Heart right ventricle (tissue), 16 donors: ENCODE measurements at regions not wholly inside any gene's neighbourhood (a gene's known extent, or its start where the extent isn't known, plus 50 kb on each side); places are given as distances from the start of the nearest gene placed in this dataset.

Experiments used
- ATAC-seq, 8 donors: fragments of 200-7000 bp; cut with Tn5 transposase; one replicate each; pipeline ENCODE4 v1.9.1; 2020; ENCODE audit warnings: mild to moderate bottlenecking in 8 of 8, moderate library complexity in 8 of 8, moderate number of reproducible peaks in 1 of 8
- DNase-seq, 2 donors: peaks; one replicate each; pipeline ENCODE4 v3.0.0-alpha.2; 2020
- H3K27ac ChIP-seq, 10 donors: fragments of 200-600 bp; sonication (generic) in 2 of 10; one replicate each; pipeline versions ENCODE4 v1.5.0 to v1.8.0; 2020 to 2022; ENCODE audit warnings: mild to moderate bottlenecking in 3 of 10
- H3K27me3 ChIP-seq, 7 donors: fragments of 200-600 bp; one replicate each; pipeline ENCODE4 v1.8.0; 2021 to 2022; ENCODE audit warnings: mild to moderate bottlenecking in 2 of 7
- H3K36me3 ChIP-seq, 9 donors: fragments of 200-600 bp; sonication (generic) in 1 of 9; one replicate each; pipeline versions ENCODE4 v1.5.0 to v1.8.0; 2020 to 2022; ENCODE audit warnings: mild to moderate bottlenecking in 2 of 9
- H3K4me1 ChIP-seq, 9 donors: fragments of 200-600 bp; sonication (generic) in 1 of 9; one replicate each; pipeline versions ENCODE4 v1.5.0 to v1.8.0; 2020 to 2022; ENCODE audit warnings: mild to moderate bottlenecking in 4 of 9
- H3K4me3 ChIP-seq, 10 donors: fragments of 200-600 bp; sonication (generic) in 2 of 10; one replicate each; pipeline versions ENCODE4 v1.5.0 to v1.8.0; 2020 to 2022; ENCODE audit warnings: mild to moderate bottlenecking in 7 of 10, moderate library complexity in 2 of 10
- H3K9me3 ChIP-seq, 11 donors: fragments of 200-600 bp in 10 of 11; sonication (generic) in 2 of 11; one replicate each; pipeline versions ENCODE4 v1.5.0 to v1.8.0; 2013 to 2022; ENCODE audit warnings: mild to moderate bottlenecking in 2 of 11, control low read depth in 1 of 11, moderate library complexity in 1 of 11
- CTCF ChIP-seq, 9 donors: fragments of 200-600 bp; sonication (generic) in 2 of 9; IDR thresholded peaks; one replicate each; pipeline versions ENCODE4 v1.5.0 to v1.8.0; 2021 to 2022; ENCODE audit warnings: antibody characterized with exemption in 9 of 9, mild to moderate bottlenecking in 5 of 9, moderate library complexity in 1 of 9
- WGBS, 2 donors: extraction: QIAGEN DNeasy Blood & Tissue Kit; methylation state at CpG; one replicate each; pipeline ENCODE4 v1.1.7; 2013; ENCODE audit warnings: inconsistent platforms in 1 of 2; 5-methylcytosine and 5-hydroxymethylcytosine counted together
- intact Hi-C, 10 donors: fragments of 100-400 bp; cut with DNase I; formaldehyde crosslinking; loops; one replicate each; pipeline versions ENCODE4 v1.11.1 to v1.14.2; 2022
- donor health status: Arrhythmogenic right ventricular cardiomyopathy.
- donor health status: ischemic (EF 13 %, LVEDD 7.1; RV severe dilation, severe dysfunction).
- donor health status: healthy with polysubstance abuse.
- donor health status: DM: no; HTN: yes; CAD: no.
- donor health status: DM: no; HTN: no; CAD: no.
- donor health status: ischemic (EF 25% LVEDD 6.9; RV normal size, moderate dysfunction).
- donor health status: ischemic (EF 25% LVEDD 5.7; RV mildly dilated, moderate dysfunction).
- donor health status: healthy.
- donor health status: DM: yes; HTN: yes; CAD: no.
- donor health status: Ischemic cardiomyopathy.
- donor health status: ischemic (EF 35%, LVEDD 5.7; RV mildly dilated, moderate dysfunction).
- donor health status: nonischemic (EF 11% LVEDD 7.7; RV severe dilation, severe dysfunction).
- donor health status: DM: yes; HTN: yes; CAD: no.
- donor health status: PGD.
- donor health status: ischemic (EF 29% LVEDD 5.4; RV normal size, mild dysfunction).
- donor health status: nonischemic (EF 23%, LVEDD 6.1; RV moderate dilation, normal function).

GRCh38 chr4:156661555-156661954, 310.0 kb downstream of the PDGFC start:
- Histone ChIP-seq H3K9me3 (no peaks in the 10 kb centered on the region), H3K27me3 (no peaks in the 10 kb centered on the region), H3K27ac (no peak overlapping the region), H3K4me1 (no peaks in the 10 kb centered on the region), H3K36me3 (no peaks in the 10 kb centered on the region), H3K4me3 (no peak overlapping the region)
- intact Hi-C loops, result no loop called here
- 72 to 82% methylated on average over 1 of the region's 1 CpG for WGBS, 2 donors
- no peak for DNase-seq
- ATAC-seq, result no peak
- no peak for TF ChIP-seq CTCF (IDR thresholded peaks at IDR 0.05)

DNA sequence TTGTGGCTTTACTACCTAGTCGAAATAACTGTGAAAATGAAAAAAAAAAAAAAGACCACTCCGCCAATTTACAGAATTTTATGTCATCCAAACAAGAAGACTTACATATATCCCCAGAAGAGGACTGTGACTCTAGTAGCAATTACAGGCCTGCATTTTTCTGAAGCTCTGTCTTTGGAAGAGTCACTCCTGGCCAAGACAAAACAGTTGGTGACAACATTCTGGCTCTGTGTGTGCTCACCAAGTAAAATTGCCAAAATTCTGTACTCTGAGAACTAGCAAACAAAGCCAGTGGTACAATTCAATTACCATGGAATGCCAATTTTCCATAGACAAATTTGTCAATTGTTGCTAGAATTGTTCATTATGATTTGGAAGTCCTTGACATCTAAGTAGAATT, 311.1 kb downstream of the PDGFC start:
- DNase-seq (no peak), ATAC-seq (no peak)
- 81 to 88% methylated on average over 2 of the region's 2 CpGs for WGBS, 2 donors
- H3K4me3 ChIP-seq, result no peak overlapping the region
- intact Hi-C loops, result no loop called here
- no peaks in the 10 kb centered on the region for H3K27me3 ChIP-seq
- no peaks in the 10 kb centered on the region for H3K4me1 ChIP-seq
- H3K27ac ChIP-seq, result no peak overlapping the region
- no peak for TF ChIP-seq CTCF (IDR thresholded peaks at IDR 0.05)
- no peaks in the 10 kb centered on the region for H3K9me3 ChIP-seq
- no peaks in the 10 kb centered on the region for H3K36me3 ChIP-seq

DNA sequence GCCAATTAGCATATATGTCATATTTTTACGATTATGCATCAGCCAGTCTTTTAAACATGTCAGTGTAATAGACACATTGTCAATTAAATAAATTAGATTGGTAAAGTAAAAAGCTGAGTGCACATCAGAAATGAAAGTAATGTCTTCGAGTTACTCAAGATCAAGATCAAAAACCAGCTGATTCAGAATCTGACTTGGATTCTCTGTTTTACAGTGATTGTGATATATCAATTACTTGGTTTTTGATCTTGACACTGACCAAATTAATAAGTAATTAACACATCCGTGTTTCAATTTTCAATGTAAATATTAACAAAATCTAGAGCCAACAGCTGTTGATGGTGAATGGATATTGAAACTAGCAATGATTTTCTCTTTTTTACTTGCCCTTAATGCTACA, 311.6 kb downstream of the PDGFC start:
- DNase-seq (no peak), ATAC-seq (no peak)
- Histone ChIP-seq H3K27me3 (no peaks in the 10 kb centered on the region), H3K36me3 (no peaks in the 10 kb centered on the region), H3K4me3 (no peak overlapping the region), H3K9me3 (peaks cover 0 to 2% (median 0%) of the 10 kb centered on the region in 11 donors), H3K27ac (no peak overlapping the region), H3K4me1 (no peaks in the 10 kb centered on the region)
- WGBS, 2 donors, result 82 to 84% methylated on average over 3 of the region's 3 CpGs
- intact Hi-C loops, result no loop called here
- TF ChIP-seq CTCF (IDR thresholded peaks at IDR 0.05), result no peak

GRCh38 chr4:156659570-156659969, 312.0 kb downstream of the PDGFC start:
- peaks cover 0 to 6% (median 0%) of the 10 kb centered on the region in 11 donors for H3K9me3 ChIP-seq
- DNase-seq (no peak), ATAC-seq (no peak)
- TF ChIP-seq CTCF (IDR thresholded peaks at IDR 0.05), result no peak
- H3K36me3 ChIP-seq, result no peaks in the 10 kb centered on the region
- no peak overlapping the region for H3K27ac ChIP-seq
- no peaks in the 10 kb centered on the region for H3K27me3 ChIP-seq
- 58 to 80% methylated on average over 2 of the region's 2 CpGs for WGBS, 2 donors
- intact Hi-C loops, result no loop called here
- H3K4me3 ChIP-seq, result no peak overlapping the region
- H3K4me1 ChIP-seq, result no peaks in the 10 kb centered on the region

DNA sequence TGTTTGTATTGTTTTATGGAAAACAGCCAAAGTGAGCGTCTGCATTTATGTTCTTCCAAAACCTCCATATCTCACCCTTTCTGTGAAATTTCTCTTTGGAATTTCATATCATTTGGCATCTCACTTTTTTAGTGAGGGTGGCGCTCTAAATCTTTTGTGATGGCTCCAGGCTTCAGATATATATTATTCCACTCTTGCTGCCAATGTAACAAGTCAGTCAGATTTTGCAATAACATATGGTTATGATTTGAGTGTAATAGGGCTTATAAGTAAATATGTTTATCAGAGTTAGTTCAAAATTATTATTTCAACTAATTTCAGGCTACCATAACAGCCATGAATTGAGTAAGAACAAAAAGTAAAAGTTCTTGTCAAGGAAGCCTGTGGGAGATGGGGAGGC, 314.7 kb downstream of the PDGFC start:
- ATAC-seq, result no peak
- Histone ChIP-seq H3K4me3 (no peak overlapping the region), H3K4me1 (no peaks in the 10 kb centered on the region), H3K9me3 (peaks cover 0 to 22% (median 0%) of the 10 kb centered on the region in 11 donors), H3K27me3 (no peaks in the 10 kb centered on the region), H3K36me3 (no peaks in the 10 kb centered on the region), H3K27ac (no peak overlapping the region)
- intact Hi-C loops, result no loop called here
- no peak for DNase-seq
- no peak for TF ChIP-seq CTCF (IDR thresholded peaks at IDR 0.05)
- WGBS, 2 donors, result 80 to 87% methylated on average over 2 of the region's 2 CpGs
